ENCODE measurements at regions not wholly inside any gene's neighbourhood (a gene's known extent, or its start where the extent isn't known, plus 50 kb on each side); places are given as distances from the start of the nearest gene placed in this dataset.

- TF ChIP-seq JUND (IDR thresholded peaks at IDR 0.05) (no peak), REST (IDR thresholded peaks at IDR 0.05) (no peak), YY1 (IDR thresholded peaks at IDR 0.05) (no peak), NR2F2 (IDR thresholded peaks at IDR 0.05) (no peak), HNF4G (IDR thresholded peaks at IDR 0.05) (no peak), EGR1 (IDR thresholded peaks at IDR 0.05; ENCODE audit: low read depth in 2 of 2) (no peak), GABPA (IDR thresholded peaks at IDR 0.05 in 1 of 2, conservative IDR thresholded peaks at IDR 0.05 in 1 of 2) (no peak), TAF1 (conservative IDR thresholded peaks at IDR 0.05) (no peak), SP1 (IDR thresholded peaks at IDR 0.05) (no peak), FOXA2 (IDR thresholded peaks at IDR 0.05) (no peak), RXRA (IDR thresholded peaks at IDR 0.05) (no peak), RAD21 (IDR thresholded peaks at IDR 0.05) (no peak), FOXA1 (IDR thresholded peaks at IDR 0.05) (no peak)
- TF ChIP-seq, protein P1, sequence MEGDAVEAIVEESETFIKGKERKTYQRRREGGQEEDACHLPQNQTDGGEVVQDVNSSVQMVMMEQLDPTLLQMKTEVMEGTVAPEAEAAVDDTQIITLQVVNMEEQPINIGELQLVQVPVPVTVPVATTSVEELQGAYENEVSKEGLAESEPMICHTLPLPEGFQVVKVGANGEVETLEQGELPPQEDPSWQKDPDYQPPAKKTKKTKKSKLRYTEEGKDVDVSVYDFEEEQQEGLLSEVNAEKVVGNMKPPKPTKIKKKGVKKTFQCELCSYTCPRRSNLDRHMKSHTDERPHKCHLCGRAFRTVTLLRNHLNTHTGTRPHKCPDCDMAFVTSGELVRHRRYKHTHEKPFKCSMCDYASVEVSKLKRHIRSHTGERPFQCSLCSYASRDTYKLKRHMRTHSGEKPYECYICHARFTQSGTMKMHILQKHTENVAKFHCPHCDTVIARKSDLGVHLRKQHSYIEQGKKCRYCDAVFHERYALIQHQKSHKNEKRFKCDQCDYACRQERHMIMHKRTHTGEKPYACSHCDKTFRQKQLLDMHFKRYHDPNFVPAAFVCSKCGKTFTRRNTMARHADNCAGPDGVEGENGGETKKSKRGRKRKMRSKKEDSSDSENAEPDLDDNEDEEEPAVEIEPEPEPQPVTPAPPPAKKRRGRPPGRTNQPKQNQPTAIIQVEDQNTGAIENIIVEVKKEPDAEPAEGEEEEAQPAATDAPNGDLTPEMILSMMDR (IDR thresholded peaks at IDR 0.05; ENCODE audit: low read depth, low read length, missing input control), result no peak
- TF ChIP-seq, protein P2, sequence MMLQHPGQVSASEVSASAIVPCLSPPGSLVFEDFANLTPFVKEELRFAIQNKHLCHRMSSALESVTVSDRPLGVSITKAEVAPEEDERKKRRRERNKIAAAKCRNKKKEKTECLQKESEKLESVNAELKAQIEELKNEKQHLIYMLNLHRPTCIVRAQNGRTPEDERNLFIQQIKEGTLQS (IDR thresholded peaks at IDR 0.05), result no peak
- TF ChIP-seq, protein P3, sequence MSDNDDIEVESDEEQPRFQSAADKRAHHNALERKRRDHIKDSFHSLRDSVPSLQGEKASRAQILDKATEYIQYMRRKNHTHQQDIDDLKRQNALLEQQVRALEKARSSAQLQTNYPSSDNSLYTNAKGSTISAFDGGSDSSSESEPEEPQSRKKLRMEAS (IDR thresholded peaks at IDR 0.05), result no peak
- WGBS, result 44% methylated on average over 2 of the region's 2 CpGs
Observed at GRCh38 chr2:41066168-41066567, 614.3 kb upstream of the SLC8A1 start.

GRCh38 chr2:41068740-41069139, 616.9 kb upstream of the SLC8A1 start:
- no peaks in the 10 kb centered on the region for H3K9me3 ChIP-seq (ENCODE audit: control insufficient read depth in 4 of 4, low read length in 3 of 4)
- WGBS, result 62% methylated on average over 3 of the region's 3 CpGs
- H3K27me3 ChIP-seq (ENCODE audit: control insufficient read depth in 4 of 4, insufficient read depth in 4 of 4, low read length in 3 of 4), result peaks cover 0 to 2% (median 0%) of the 10 kb centered on the region in 4 donors
- no peak overlapping the region for H3K4me3 ChIP-seq (ENCODE audit: low read depth in 1 of 3, low read length in 3 of 3)
- no peak overlapping the region for H3K9ac ChIP-seq (ENCODE audit: low read depth in 1 of 2, low read length in 2 of 2)
- H3K27ac ChIP-seq (ENCODE audit: low read depth in 1 of 2, low read length in 2 of 2), result no peak overlapping the region
- H3K36me3 ChIP-seq (ENCODE audit: control insufficient read depth in 4 of 4, insufficient read depth in 3 of 4, low read depth in 1 of 4, low read length in 3 of 4), result no peaks in the 10 kb centered on the region
- no peak for TF ChIP-seq FOXA2 (IDR thresholded peaks at IDR 0.05)
- no peak for TF ChIP-seq HNF4A (conservative IDR thresholded peaks at IDR 0.05)
- no peak for TF ChIP-seq YY1 (IDR thresholded peaks at IDR 0.05)
- TF ChIP-seq, protein P3 (IDR thresholded peaks at IDR 0.05), result no peak
- TF ChIP-seq GABPA (IDR thresholded peaks at IDR 0.05 in 1 of 2, conservative IDR thresholded peaks at IDR 0.05 in 1 of 2), result no peak
- no peak for TF ChIP-seq JUND (IDR thresholded peaks at IDR 0.05)
- TF ChIP-seq EGR1 (IDR thresholded peaks at IDR 0.05; ENCODE audit: low read depth in 2 of 2), result no peak
- no peak for TF ChIP-seq HNF4G (IDR thresholded peaks at IDR 0.05)
- no peak for TF ChIP-seq ZBTB33 (IDR thresholded peaks at IDR 0.05)
- TF ChIP-seq SP1 (IDR thresholded peaks at IDR 0.05), result no peak
- no peak for TF ChIP-seq REST (IDR thresholded peaks at IDR 0.05)
- TF ChIP-seq, protein P2 (IDR thresholded peaks at IDR 0.05), result no peak
- no peaks in the 10 kb centered on the region for H3K4me1 ChIP-seq (ENCODE audit: control insufficient read depth in 4 of 4, insufficient read depth in 4 of 4, low read length in 3 of 4)
- DNase-seq (ENCODE audit: low spot score), result no peak

More at GRCh38 chr2:41066168-41066567, 614.3 kb upstream of the SLC8A1 start:
- Histone ChIP-seq H3K9ac (ENCODE audit: low read depth in 1 of 2, low read length in 2 of 2) (no peak overlapping the region), H3K4me1 (ENCODE audit: control insufficient read depth in 4 of 4, insufficient read depth in 4 of 4, low read length in 3 of 4) (no peaks in the 10 kb centered on the region), H3K27me3 (ENCODE audit: control insufficient read depth in 4 of 4, insufficient read depth in 4 of 4, low read length in 3 of 4) (peaks cover 0 to 2% (median 0%) of the 10 kb centered on the region in 4 donors), H3K9me3 (ENCODE audit: control insufficient read depth in 4 of 4, low read length in 3 of 4) (no peaks in the 10 kb centered on the region), H3K27ac (ENCODE audit: low read depth in 1 of 2, low read length in 2 of 2) (no peak overlapping the region), H3K4me3 (ENCODE audit: low read depth in 1 of 3, low read length in 3 of 3) (no peak overlapping the region), H3K36me3 (ENCODE audit: control insufficient read depth in 4 of 4, insufficient read depth in 3 of 4, low read depth in 1 of 4, low read length in 3 of 4) (no peaks in the 10 kb centered on the region)
- no peak for DNase-seq (ENCODE audit: low spot score)
